H1 (cell line): ENCODE measurements at regions not wholly inside any gene's neighbourhood (a gene's known extent, or its start where the extent isn't known, plus 50 kb on each side); places are given as distances from the start of the nearest gene placed in this dataset.

ENCODE experiments used
- BACH1 ChIP-seq: IDR thresholded peaks from 2 replicates; pipeline ENCODE4 v1.6.1; 2012; ENCODE audit warnings: low read length, improper control_type of control experiment
- BCL11A ChIP-seq, 2 experiments: IDR thresholded peaks; one replicate each; pipeline ENCODE4 v1.6.1; 2011; ENCODE audit warnings: low read depth in 2 of 2, low read length in 2 of 2, mild to moderate bottlenecking in 2 of 2
- CREB1 ChIP-seq: IDR thresholded peaks from 2 replicates; pipeline ENCODE4 v1.6.1; 2012; ENCODE audit warnings: inconsistent platforms
- JUND ChIP-seq: IDR thresholded peaks from 2 replicates; pipeline ENCODE4 v1.6.1; 2011; ENCODE audit warnings: mild to moderate bottlenecking, improper control_type of control experiment, low read length
- PHF8 ChIP-seq: fragments of 200-600 bp; sonication (generic); conservative IDR thresholded peaks from 2 replicates; pipeline ENCODE4 v1.7.1; 2012; ENCODE audit warnings: low read depth, mild to moderate bottlenecking, inconsistent platforms, low read length, moderate library complexity
- RXRA ChIP-seq: IDR thresholded peaks from 2 replicates; pipeline ENCODE4 v1.6.1; 2011; ENCODE audit warnings: low read depth, mild to moderate bottlenecking, low read length, moderate library complexity; ENCODE audit not compliant: insufficient read depth
- SIN3A ChIP-seq, 2 experiments: IDR thresholded peaks in 1 of 2; conservative IDR thresholded peaks in 1 of 2; 2 replicates each; pipeline ENCODE4 v1.6.1; 2011 to 2012; ENCODE audit warnings: low read length in 2 of 2, improper control_type of control experiment in 1 of 2, low read depth in 1 of 2, mild to moderate bottlenecking in 1 of 2
- SP1 ChIP-seq: IDR thresholded peaks from 2 replicates; pipeline ENCODE4 v1.6.1; 2011; ENCODE audit warnings: low read depth, low read length
- TAF1 ChIP-seq: IDR thresholded peaks from 2 replicates; pipeline ENCODE4 v1.6.1; 2011; ENCODE audit warnings: mild to moderate bottlenecking, low read depth, low read length
- TEAD4 ChIP-seq: IDR thresholded peaks from 2 replicates; pipeline ENCODE4 v1.6.1; 2012; ENCODE audit warnings: low read depth, low read length, inconsistent platforms, mixed read lengths

- 0 out of 2 replicates have a peak, but pooled peaks have one; percentile 42 for TF ChIP-seq CREB1
- no peak for TF ChIP-seq BACH1
- peak; percentile 57 for TF ChIP-seq PHF8
- TF ChIP-seq BCL11A (IDR thresholded peaks at IDR 0.05; ENCODE audit: low read depth in 2 of 2, low read length in 2 of 2), result no peak
- peak; percentile 38; the same call in 1 of the 2 replicates for TF ChIP-seq TEAD4
- peak; percentile 88 for TF ChIP-seq SP1
- peak; percentile 36 to 92; a peak in 3 of 4 replicates for TF ChIP-seq SIN3A (conservative IDR thresholded peaks at IDR 0.05 in 1 of 2, IDR thresholded peaks at IDR 0.05 in 1 of 2; ENCODE audit: low read depth in 1 of 2, low read length in 2 of 2)
- no peak for TF ChIP-seq JUND
- no peak for TF ChIP-seq RXRA
- peak; percentile 99 for TF ChIP-seq TAF1
These were observed 113.5 kb upstream of the BTN3A2 start (continued) for GRCh38 chr6:26251354-26252076.
